NCI-H526 (cell line): ENCODE measurements at regions not wholly inside any gene's neighbourhood (a gene's known extent, or its start where the extent isn't known, plus 50 kb on each side); places are given as distances from the start of the nearest gene placed in this dataset.

Experiments used
- DNase-seq, 2 experiments: peaks; one replicate each; lab custom pipeline; 2025; lab: John Stamatoyannopoulos, UW

- no peak for DNase-seq
Measured at GRCh38 chr19:28505134-28505533, 707.8 kb downstream of the UQCRFS1 start.

DNA sequence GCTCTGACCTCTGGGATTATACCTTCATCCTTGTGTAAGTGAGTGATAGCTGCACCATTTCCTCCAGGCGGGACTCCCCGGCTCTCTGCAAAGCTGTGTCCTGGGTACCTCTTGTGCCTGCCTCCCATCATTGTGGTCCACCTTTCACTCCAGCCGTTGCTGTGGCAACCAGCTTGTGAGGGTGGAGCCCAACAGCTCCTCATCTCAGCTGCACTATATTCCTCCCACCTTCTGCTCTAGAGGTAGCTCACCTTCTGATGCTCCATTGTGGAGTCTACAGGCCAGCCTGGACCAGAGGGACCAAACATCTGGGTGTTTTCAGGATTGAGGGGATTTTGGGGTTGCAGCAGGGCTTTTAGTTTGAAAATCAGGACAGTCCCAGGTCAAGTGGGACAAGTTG is 708.2 kb downstream of the UQCRFS1 start:
- no peak for DNase-seq

DNA sequence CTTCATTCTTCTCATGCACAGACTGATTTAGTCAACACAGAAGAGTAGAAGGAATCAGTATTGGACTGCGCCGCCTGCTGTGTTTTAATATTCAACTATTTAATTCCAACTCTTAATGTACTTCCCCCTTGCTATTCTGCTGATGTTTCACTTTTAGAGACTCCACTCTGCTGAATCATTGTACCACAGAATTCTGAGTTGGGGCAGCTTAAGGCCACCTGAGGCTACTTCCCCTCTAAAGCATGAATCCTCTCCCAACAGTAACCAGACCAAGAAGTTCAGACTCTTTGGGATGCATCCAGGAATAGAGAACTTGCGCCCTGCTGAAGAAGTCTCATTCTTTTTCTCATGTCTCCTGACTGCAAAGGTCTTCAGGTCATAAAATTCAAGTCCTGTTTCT is 708.8 kb downstream of the UQCRFS1 start:
- no peak for DNase-seq

GRCh38 chr19:28502879-28503734 is 709.8 kb downstream of the UQCRFS1 start:
- peak; percentile 25 to 51 for DNase-seq

DNA sequence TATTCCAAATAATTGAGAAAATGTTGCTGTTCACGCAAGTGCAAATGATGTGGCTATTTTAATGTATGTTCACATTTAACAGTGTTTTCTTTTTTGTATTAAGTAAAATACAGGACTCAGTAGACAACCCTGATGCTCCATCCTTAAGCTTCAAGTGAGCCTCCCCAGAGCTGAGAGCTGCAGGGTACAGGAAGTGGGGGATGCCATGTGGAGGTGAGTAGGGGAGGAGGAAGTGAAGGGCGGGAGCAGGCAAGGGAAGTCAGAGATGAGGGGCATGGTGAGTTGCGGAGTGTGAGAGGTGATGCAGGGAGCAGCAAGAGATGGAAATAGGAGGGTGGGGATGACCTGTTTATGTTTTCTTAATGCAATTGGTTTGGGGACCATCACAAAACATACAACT is 711.0 kb downstream of the UQCRFS1 start:
- DNase-seq: no peak

DNA sequence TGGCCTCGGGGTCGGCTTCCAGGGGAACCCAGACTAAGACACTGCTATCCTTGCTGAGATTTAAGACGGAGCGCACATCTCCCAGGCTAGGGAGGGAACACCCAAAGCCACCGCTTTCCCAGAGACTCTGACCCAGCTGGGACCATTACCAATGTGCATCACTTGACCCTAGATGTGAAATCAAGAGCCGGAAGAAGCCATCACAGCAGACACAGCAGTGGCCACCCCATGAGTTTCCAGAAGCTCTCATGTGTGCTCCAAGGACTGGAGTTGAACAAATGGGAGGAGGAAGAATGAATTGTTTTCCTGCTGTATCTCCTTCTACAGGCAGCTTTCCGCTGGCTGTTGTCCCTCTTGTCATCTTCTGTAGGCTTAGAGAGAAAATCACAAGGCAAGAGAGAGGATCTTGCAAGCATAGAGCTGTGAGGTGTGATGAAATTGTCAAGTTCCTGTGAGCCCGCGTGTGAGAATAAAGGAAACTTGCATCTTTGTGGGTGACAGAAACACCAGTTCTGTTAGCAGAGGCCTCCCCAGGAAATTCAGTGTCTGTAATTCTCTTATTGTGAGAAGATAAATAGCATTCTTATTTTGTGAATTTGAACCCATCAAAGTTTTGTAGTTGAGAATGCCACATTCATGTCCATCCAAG is 711.8 kb downstream of the UQCRFS1 start:
- no peak for DNase-seq

- no peak for DNase-seq
Measured at GRCh38 chr19:28500296-28500695, 712.7 kb downstream of the UQCRFS1 start.

DNA sequence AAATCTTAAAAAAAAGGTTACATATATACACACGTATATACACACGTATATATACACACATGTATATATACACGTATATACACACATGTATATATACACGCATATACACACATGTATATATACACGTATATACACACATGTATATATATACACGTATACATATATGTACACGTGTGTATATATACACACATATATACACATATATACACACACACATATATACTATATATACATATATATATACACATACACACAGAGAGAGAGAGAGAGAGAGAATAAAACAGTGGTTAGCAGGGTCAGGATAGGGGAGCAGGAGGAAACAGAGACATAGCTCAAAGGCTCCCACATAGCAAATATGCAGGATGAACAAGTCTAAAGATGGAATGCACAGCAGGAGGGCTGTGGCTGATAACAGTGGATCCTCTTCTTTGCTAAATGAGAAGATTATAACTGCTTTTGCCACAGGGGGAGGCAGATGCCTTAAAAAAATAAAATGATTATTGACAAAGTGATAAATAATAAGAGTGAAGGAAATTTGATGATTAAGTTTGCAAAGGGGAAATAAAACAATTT is 714.5 kb downstream of the UQCRFS1 start:
- no peak for DNase-seq

GRCh38 chr19:28497887-28498286 is 715.1 kb downstream of the UQCRFS1 start:
- DNase-seq: no peak

DNA sequence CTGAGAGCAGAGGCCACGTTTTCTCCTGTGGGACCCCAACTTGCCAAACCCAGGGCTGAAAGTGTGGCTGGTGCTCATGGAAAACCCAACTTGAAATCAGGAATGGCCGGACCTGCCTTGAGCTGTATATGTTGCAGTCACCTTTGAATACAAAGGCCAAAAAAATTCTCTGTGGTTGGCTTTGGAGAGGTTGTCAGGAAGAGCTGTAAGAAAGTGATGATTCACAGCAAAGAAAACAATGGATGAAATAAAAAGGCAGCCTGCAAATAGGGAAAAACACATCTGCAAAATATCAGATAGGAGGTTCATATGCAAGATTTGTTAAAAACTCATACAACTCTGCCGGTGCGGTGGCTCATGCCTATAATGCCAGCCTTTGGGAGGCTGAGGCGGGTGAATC is 715.8 kb downstream of the UQCRFS1 start:
- no peak for DNase-seq

- no peak for DNase-seq
Measured at GRCh38 chr19:28495046-28495445, 717.9 kb downstream of the UQCRFS1 start.

- DNase-seq: no peak
Measured at GRCh38 chr19:28494461-28494860, 718.5 kb downstream of the UQCRFS1 start.

- DNase-seq: no peak
Measured at GRCh38 chr19:28493884-28494283, 719.1 kb downstream of the UQCRFS1 start.

DNA sequence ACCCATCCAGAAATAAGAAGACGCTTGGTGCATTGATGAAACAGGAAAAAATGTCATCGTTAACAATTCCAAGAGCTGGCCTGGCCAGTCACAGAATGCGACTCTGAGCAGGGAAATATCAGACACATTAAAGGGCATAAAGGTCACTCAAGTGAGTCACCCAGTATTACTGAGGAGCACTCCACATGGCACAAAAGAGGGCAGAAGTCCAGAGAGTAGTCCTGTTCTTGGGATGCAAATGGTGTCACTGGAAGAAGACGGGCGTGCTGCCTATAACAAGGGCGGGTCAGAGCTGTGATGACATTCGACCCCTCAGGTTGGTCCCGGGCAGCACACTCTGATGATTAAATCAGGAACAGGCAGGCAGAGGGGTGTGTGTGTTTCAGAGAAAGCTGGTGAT is 720.3 kb downstream of the UQCRFS1 start:
- peak in 1 of 2 experiments; percentile 22 for DNase-seq

GRCh38 chr19:28492201-28492600 is 720.8 kb downstream of the UQCRFS1 start:
- peak; percentile 55 to 73 for DNase-seq

DNA sequence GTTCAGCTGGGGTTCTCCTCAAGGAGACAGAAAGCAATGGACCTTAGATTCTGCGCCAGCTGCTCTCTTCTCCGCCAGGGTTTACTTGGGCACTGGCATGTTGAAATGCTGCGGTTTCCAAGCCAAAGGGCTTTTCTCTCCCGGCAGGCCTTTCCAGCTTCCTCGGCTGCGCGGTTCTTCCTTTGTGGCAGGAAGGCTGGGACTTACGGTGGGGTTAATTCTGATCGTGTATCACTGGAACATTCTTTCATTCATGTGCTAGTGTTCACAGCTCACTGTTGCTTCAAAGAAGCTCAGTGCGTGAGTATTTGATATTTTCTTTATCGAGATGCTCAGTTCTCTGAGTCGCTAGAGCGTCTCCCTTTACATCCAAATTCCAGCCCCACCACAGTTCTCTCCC is 723.2 kb downstream of the UQCRFS1 start:
- DNase-seq: no peak

GRCh38 chr19:28489126-28489660 is 723.8 kb downstream of the UQCRFS1 start:
- no peak for DNase-seq

DNA sequence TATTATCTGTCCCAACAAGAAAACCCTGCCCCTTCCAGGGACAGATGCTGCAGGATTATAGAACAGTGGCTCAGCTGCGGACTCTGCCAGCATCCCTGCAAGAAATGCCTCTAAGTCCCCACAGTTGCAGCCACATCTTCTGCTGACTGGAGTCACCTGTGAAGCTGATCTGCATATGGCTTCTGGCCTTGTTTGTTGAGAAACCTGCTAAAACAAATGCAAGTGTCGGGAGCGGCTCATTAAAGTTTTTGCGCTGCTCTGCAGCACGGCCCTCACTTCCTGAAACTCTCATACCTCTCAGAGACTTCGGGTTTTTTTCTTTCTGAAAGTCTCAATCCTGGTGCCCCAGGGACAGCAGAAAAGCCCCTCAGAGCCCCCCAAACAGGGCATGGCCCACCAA is 725.0 kb downstream of the UQCRFS1 start:
- DNase-seq: peak; percentile 33 to 55

DNA sequence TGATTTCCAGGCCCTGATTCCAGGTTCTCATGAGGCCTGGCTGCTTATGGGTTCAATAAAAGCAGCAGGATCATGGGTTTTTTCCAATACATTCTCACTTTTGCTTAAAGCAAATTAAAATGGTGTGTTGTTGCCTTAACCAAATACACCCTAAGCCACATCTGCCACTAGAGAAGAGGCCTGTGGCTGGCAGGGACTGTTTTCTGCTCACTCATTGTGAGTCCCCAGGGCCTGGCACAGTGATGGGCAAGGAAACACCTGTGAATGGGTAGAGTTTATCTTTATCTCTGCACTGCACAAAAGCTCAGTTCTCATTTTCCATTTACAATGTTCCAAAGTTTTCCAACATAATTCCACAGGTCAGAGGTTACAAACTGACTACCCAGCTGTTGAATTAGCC is 726.0 kb downstream of the UQCRFS1 start:
- DNase-seq: no peak

DNA sequence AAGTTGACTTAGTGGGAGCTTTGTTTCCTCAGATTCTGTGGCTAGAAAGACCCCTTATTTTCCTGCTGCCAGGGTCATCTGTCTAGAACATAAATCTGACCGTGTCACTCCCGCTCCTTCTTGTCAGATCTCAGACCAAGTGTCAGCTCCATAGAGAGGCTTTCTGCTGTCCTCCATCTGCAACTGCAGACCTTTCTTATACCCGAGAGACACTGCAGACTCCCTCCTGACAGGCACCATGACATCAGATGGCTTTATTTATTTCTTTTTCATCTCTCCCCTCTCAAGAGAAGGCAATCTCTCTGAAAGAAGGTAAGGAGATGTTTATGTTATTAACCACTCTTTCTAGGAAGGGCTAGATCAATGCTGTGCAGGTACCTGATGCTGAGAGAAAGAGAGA is 726.5 kb downstream of the UQCRFS1 start:
- no peak for DNase-seq

GRCh38 chr19:28485292-28485691 is 727.7 kb downstream of the UQCRFS1 start:
- DNase-seq: no peak

DNA sequence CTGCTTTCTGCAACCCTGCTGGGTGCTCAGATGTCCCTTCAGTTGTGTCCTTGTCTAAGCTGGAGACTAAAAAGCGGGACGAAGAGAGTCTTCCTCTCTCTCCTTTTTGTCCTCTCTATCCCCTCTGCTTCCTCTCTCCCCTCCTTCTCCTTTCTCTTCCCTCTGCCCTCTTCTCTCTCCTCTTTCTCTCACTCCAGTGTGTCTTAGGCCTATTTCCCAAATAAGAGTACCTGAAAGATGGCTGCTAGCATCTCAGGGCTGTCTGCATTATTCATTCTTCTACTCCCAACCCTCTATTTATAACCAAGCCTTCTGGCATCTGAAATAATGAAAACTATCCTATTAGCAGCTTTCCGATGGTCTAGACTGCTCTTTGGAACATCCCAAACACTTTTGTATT is 729.8 kb downstream of the UQCRFS1 start:
- DNase-seq: no peak

DNA sequence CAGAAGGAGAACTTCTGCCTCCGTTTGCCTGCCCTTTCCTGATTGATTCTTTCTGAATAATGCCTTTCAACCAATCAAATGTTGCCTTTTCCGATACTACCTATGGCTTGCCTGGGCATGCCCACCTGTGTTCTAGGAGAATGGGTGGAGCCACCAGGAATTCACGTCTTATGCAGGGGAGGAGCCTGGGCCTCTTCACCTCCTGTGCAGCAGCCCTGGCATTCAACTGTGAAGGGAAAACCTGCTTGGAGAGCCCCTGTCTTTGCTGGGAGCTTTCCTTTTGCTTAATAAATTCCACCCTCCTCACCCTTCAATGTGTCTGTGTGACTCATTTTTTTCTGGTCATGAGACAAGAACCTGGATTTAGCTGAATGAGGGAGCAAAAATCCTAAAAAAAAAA is 730.7 kb downstream of the UQCRFS1 start:
- DNase-seq: peak in 1 of 2 experiments; percentile 41
